Activated naive CD8-positive, alpha-beta T cell treated with anti-CD3 and anti-CD28 coated beads, Interleukin-2, amount 10 ng/mL, durations not matched to agents 7 days and 5 days (primary cell): ENCODE measurements at regions not wholly inside any gene's neighbourhood (a gene's known extent, or its start where the extent isn't known, plus 50 kb on each side); places are given as distances from the start of the nearest gene placed in this dataset.

Source experiments
- ATAC-seq: fragments of 150-1000 bp; cut with Tn5 transposase; one replicate; pipeline ENCODE4 v1.10.0; 2021; ENCODE audit warnings: low read depth, moderate library complexity
- POLR2A ChIA-PET: fragments of 350-600 bp; sonication (Branson Sonifier 250); formaldehyde crosslinking; loops from one replicate; lab custom pipeline; 2021; ENCODE audit warnings: antibody characterized with exemption; lab: Charles Lee
- DNase-seq: peaks from one replicate; pipeline ENCODE4 v3.0.0; 2021
- H3K27ac Mint-ChIP-seq: one replicate; pipeline ENCODE4 v1.8.0; 2022; ENCODE audit warnings: mild to moderate bottlenecking, mixed read lengths
- H3K27me3 Mint-ChIP-seq: one replicate; pipeline ENCODE4 v1.8.0; 2022; ENCODE audit warnings: mild to moderate bottlenecking, moderate library complexity, mixed read lengths
- H3K36me3 Mint-ChIP-seq: one replicate; pipeline ENCODE4 v1.8.0; 2021; ENCODE audit warnings: mild to moderate bottlenecking, mixed read lengths
- H3K4me1 Mint-ChIP-seq: one replicate; pipeline ENCODE4 v1.8.0; 2021; ENCODE audit warnings: mixed read lengths
- H3K4me3 Mint-ChIP-seq: one replicate; pipeline ENCODE4 v1.8.0; 2022; ENCODE audit warnings: mild to moderate bottlenecking, moderate library complexity, mixed read lengths
- H3K9me3 Mint-ChIP-seq: one replicate; pipeline ENCODE4 v1.8.0; 2021; ENCODE audit warnings: mixed read lengths

GRCh38 chr4:4720646-4721045 lies 138.8 kb upstream of the MSX1 start:
- POLR2A ChIA-PET = no interaction called here
- Mint-ChIP-seq H3K27me3 (no peaks in the 10 kb centered on the region), H3K27ac (no peak overlapping the region), H3K36me3 (peaks cover 2% of the 10 kb centered on the region), H3K4me1 (no peaks in the 10 kb centered on the region), H3K4me3 (no peak overlapping the region), H3K9me3 (peaks cover 16% of the 10 kb centered on the region)
- DNase-seq (no peak), ATAC-seq (no peak)

DNA sequence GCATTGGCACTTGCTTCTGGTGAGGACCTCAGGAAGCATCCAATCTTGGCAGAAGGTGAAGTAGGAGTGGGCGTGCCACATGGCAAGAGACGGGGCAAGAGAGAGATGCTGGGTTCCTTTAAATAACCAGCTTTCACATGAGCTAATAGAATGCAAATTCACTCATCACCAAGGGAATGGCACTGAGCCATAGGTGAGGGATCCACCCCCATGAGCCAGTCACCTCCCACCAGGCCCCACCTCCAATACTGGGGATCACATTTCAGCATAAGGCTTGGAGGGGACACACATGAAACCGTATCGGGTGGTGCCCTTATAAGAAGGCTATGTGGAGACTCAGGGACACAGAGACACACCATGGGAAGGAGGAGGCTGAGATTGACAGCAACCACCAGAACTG lies 140.0 kb upstream of the MSX1 start:
- Mint-ChIP-seq H3K4me3 (no peak overlapping the region), H3K27ac (no peak overlapping the region), H3K4me1 (no peaks in the 10 kb centered on the region), H3K9me3 (peaks cover 12% of the 10 kb centered on the region), H3K36me3 (no peaks in the 10 kb centered on the region), H3K27me3 (no peaks in the 10 kb centered on the region)
- DNase-seq = no peak
- POLR2A ChIA-PET = no interaction called here
- ATAC-seq = no peak

DNA sequence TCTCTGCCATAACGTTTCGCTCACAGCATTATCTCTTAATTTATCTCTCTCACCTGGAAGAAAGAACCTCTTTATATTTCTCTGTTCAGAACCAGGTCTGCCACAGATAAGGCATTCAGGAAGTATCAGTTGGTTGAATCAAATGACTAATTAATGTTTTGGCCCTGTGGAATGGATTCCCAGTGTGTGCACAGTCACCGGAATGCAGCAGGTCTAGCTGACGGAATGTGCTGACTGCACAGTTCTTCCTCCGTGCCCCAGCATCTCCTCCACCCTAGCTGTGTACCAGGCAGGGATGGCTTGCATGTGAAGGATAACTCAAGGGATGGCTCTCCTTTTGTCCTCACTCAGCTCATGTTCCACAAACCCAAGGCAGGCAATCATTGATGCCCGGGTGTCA lies 141.8 kb upstream of the MSX1 start:
- no peak overlapping the region for H3K4me3 Mint-ChIP-seq
- ATAC-seq (no peak), DNase-seq (no peak)
- H3K36me3 Mint-ChIP-seq = no peaks in the 10 kb centered on the region
- POLR2A ChIA-PET = no interaction called here
- no peak overlapping the region for H3K27ac Mint-ChIP-seq
- no peaks in the 10 kb centered on the region for H3K27me3 Mint-ChIP-seq
- H3K9me3 Mint-ChIP-seq = peaks cover 5% of the 10 kb centered on the region
- H3K4me1 Mint-ChIP-seq = no peaks in the 10 kb centered on the region

DNA sequence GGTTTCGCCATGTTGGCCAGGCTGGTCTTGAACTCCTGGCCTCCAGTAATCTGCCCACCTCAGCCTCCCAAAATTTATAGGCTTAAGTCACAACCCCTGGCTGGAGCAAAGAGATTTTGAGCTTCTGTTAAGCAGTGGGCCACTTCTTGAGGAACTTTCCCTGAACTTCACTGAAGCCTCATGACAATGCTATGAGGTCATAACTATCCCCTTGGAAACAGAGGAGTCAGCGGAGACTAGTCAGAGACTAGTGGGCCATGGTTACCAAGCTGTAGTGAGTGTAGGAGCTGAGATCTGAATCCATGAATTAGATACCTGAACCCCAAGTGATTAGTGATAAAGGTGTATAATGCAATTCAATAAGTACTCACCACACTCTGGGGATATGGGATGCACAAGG lies 145.1 kb upstream of the MSX1 start:
- H3K4me3 Mint-ChIP-seq = no peak overlapping the region
- peaks cover 2% of the 10 kb centered on the region for H3K9me3 Mint-ChIP-seq
- no peaks in the 10 kb centered on the region for H3K4me1 Mint-ChIP-seq
- H3K27me3 Mint-ChIP-seq = no peaks in the 10 kb centered on the region
- H3K27ac Mint-ChIP-seq = no peak overlapping the region
- H3K36me3 Mint-ChIP-seq = no peaks in the 10 kb centered on the region
- DNase-seq (no peak), ATAC-seq (no peak)
- POLR2A ChIA-PET = no interaction called here

- no peak overlapping the region for H3K27ac Mint-ChIP-seq
- ATAC-seq (no peak), DNase-seq (no peak)
- no peaks in the 10 kb centered on the region for H3K9me3 Mint-ChIP-seq
- no peaks in the 10 kb centered on the region for H3K27me3 Mint-ChIP-seq
- no peaks in the 10 kb centered on the region for H3K36me3 Mint-ChIP-seq
- no peak overlapping the region for H3K4me3 Mint-ChIP-seq
- no peaks in the 10 kb centered on the region for H3K4me1 Mint-ChIP-seq
- POLR2A ChIA-PET = no interaction called here
Measured at GRCh38 chr4:4712800-4713528, 146.5 kb upstream of the MSX1 start.

DNA sequence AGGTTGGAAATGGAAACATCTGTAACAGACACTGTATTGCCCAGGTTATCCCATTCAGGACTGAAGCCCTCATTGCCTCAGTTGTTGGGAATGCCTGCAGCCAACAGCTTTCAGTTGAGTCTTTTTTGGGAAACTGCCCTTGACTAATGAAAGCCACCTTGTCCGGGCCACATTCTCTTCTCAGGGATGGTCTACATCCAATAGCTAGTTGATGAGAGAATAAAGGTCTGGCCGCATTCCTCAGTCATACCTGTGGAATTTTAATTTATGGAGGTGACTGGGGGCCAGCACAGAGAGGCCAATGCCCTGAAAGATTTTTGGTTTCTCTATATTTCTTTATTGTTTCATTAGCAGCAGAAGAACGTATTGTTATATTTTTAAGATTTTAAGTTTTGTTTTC lies 147.6 kb upstream of the MSX1 start:
- no peak overlapping the region for H3K27ac Mint-ChIP-seq
- H3K36me3 Mint-ChIP-seq = no peaks in the 10 kb centered on the region
- H3K9me3 Mint-ChIP-seq = no peaks in the 10 kb centered on the region
- ATAC-seq (no peak), DNase-seq (no peak)
- no peaks in the 10 kb centered on the region for H3K27me3 Mint-ChIP-seq
- H3K4me3 Mint-ChIP-seq = no peak overlapping the region
- no peaks in the 10 kb centered on the region for H3K4me1 Mint-ChIP-seq
- POLR2A ChIA-PET = no interaction called here

- no peaks in the 10 kb centered on the region for H3K4me1 Mint-ChIP-seq
- no peak for ATAC-seq
- peaks cover 2% of the 10 kb centered on the region for H3K36me3 Mint-ChIP-seq
- no peaks in the 10 kb centered on the region for H3K27me3 Mint-ChIP-seq
- H3K4me3 Mint-ChIP-seq = no peak overlapping the region
- no peaks in the 10 kb centered on the region for H3K9me3 Mint-ChIP-seq
- DNase-seq = no peak
- no peak overlapping the region for H3K27ac Mint-ChIP-seq
- POLR2A ChIA-PET = no interaction called here
Measured at GRCh38 chr4:4709736-4710135, 149.7 kb upstream of the MSX1 start.

DNA sequence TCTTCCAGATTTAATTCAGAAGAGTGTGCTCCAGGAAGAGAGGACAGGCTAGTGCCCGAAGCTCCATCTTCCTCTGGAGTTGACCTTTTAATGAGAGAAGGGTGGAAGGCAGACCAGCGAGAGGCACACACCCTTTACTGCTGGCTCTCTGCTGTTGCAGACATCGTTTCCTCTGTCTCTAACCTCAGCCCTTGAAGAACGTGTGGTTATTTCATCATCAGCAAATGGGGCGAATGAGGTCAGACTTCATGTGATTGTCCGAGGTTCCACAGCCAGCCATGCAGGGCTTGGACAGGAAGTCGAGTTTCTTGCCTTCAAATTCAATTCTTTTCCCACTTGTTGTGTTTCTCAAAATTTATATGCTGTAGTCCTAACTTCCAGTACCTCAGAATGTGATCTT lies 155.2 kb upstream of the MSX1 start:
- ATAC-seq (no peak), DNase-seq (no peak)
- H3K4me1 Mint-ChIP-seq = no peaks in the 10 kb centered on the region
- no peak overlapping the region for H3K27ac Mint-ChIP-seq
- H3K9me3 Mint-ChIP-seq = peaks cover 4% of the 10 kb centered on the region
- peaks cover 2% of the 10 kb centered on the region for H3K36me3 Mint-ChIP-seq
- POLR2A ChIA-PET = no interaction called here
- H3K27me3 Mint-ChIP-seq = no peaks in the 10 kb centered on the region
- H3K4me3 Mint-ChIP-seq = no peak overlapping the region

GRCh38 chr4:4697584-4697983 lies 155.7 kb upstream of the STX18 start:
- no peak for ATAC-seq
- Mint-ChIP-seq H3K4me1 (peaks cover 3% of the 10 kb centered on the region), H3K36me3 (no peaks in the 10 kb centered on the region), H3K9me3 (no peaks in the 10 kb centered on the region), H3K4me3 (no peak overlapping the region), H3K27ac (no peak overlapping the region), H3K27me3 (no peaks in the 10 kb centered on the region)
- DNase-seq = no peak
- POLR2A ChIA-PET = no interaction called here

DNA sequence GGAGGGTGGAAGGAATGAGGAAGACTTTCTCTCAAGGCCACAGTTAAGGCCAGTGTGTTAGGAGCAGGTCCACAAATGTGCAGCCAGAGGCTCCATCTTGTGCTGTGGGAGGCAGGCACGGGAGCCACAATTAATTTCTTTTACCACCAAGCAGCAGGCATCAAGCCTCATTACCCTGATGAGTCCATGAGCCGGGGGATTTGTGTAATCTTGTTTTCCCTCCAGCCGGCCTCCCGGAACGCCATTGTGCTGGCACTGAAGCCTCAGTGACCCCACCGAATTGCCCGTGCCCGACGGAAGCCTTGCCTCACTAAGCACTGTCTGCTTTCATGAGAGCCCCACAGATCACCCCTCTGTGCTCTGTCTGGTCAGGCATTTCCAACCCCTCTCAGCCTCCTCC lies 154.7 kb upstream of the STX18 start:
- H3K4me1 Mint-ChIP-seq = peaks cover 3% of the 10 kb centered on the region
- H3K27me3 Mint-ChIP-seq = no peaks in the 10 kb centered on the region
- no peak overlapping the region for H3K4me3 Mint-ChIP-seq
- peaks cover 2% of the 10 kb centered on the region for H3K36me3 Mint-ChIP-seq
- no peaks in the 10 kb centered on the region for H3K9me3 Mint-ChIP-seq
- ATAC-seq = no peak
- H3K27ac Mint-ChIP-seq = no peak overlapping the region
- POLR2A ChIA-PET = no interaction called here
- no peak for DNase-seq

- ATAC-seq (no peak), DNase-seq (no peak)
- H3K27ac Mint-ChIP-seq = no peak overlapping the region
- POLR2A ChIA-PET = no interaction called here
- peaks cover 2% of the 10 kb centered on the region for H3K36me3 Mint-ChIP-seq
- no peak overlapping the region for H3K4me3 Mint-ChIP-seq
- H3K27me3 Mint-ChIP-seq = no peaks in the 10 kb centered on the region
- peaks cover 3% of the 10 kb centered on the region for H3K4me1 Mint-ChIP-seq
- H3K9me3 Mint-ChIP-seq = no peaks in the 10 kb centered on the region
Measured at GRCh38 chr4:4695497-4695896, 153.6 kb upstream of the STX18 start.

GRCh38 chr4:4694827-4695226 lies 153.0 kb upstream of the STX18 start:
- POLR2A ChIA-PET = no interaction called here
- Mint-ChIP-seq H3K27me3 (no peaks in the 10 kb centered on the region), H3K4me1 (peaks cover 3% of the 10 kb centered on the region), H3K27ac (no peak overlapping the region), H3K4me3 (no peak overlapping the region), H3K9me3 (no peaks in the 10 kb centered on the region), H3K36me3 (peaks cover 7% of the 10 kb centered on the region)
- no peak for ATAC-seq
- no peak for DNase-seq

- Mint-ChIP-seq H3K27me3 (no peaks in the 10 kb centered on the region), H3K4me1 (peaks cover 6% of the 10 kb centered on the region), H3K27ac (no peak overlapping the region), H3K4me3 (no peak overlapping the region), H3K36me3 (peaks cover 8% of the 10 kb centered on the region), H3K9me3 (no peaks in the 10 kb centered on the region)
- DNase-seq (no peak), ATAC-seq (no peak)
- POLR2A ChIA-PET = no interaction called here
Measured at GRCh38 chr4:4694296-4694772, 152.5 kb upstream of the STX18 start.

- H3K36me3 Mint-ChIP-seq = peaks cover 8% of the 10 kb centered on the region
Measured at GRCh38 chr4:4693755-4694295, 152.0 kb upstream of the STX18 start.

More at GRCh38 chr4:4693755-4694295, 152.0 kb upstream of the STX18 start:
- Mint-ChIP-seq H3K27ac (no peak overlapping the region), H3K4me3 (no peak overlapping the region), H3K27me3 (no peaks in the 10 kb centered on the region), H3K4me1 (peaks cover 7% of the 10 kb centered on the region), H3K9me3 (no peaks in the 10 kb centered on the region)
- no peak for DNase-seq
- POLR2A ChIA-PET = no interaction called here
- no peak for ATAC-seq
